Fibroblast of mammary gland (primary cell): ENCODE measurements at regions not wholly inside any gene's neighbourhood (a gene's known extent, or its start where the extent isn't known, plus 50 kb on each side); places are given as distances from the start of the nearest gene placed in this dataset.
"Not testable (repeated sequence)": the region's sequence is repeated elsewhere in the genome, so short reads cannot be mapped to it uniquely, and the experiment has no call there.

Experiments used
- DNase-seq: peaks from one replicate; pipeline ENCODE4 v3.0.0-alpha.2; 2010; ENCODE audit warnings: low read depth
- H3K4me3 ChIP-seq: 2 replicates; pipeline ENCODE4 v1.5.1; 2011; ENCODE audit warnings: low read depth, mild to moderate bottlenecking, low read length, moderate library complexity; ENCODE audit not compliant: control insufficient read depth
- CTCF ChIP-seq: conservative IDR thresholded peaks from 2 replicates; pipeline ENCODE4 v1.5.1; 2011; ENCODE audit warnings: low read depth, low read length, inconsistent platforms; ENCODE audit not compliant: control insufficient read depth, insufficient read depth

GRCh38 chr6:113219783-113220182, 637.4 kb upstream of the MARCKS start:
- TF ChIP-seq CTCF = no peak
- no peak for DNase-seq
- H3K4me3 ChIP-seq = no peak overlapping the region

GRCh38 chr6:113220832-113221231, 636.3 kb upstream of the MARCKS start:
- H3K4me3 ChIP-seq = no peak overlapping the region
- TF ChIP-seq CTCF = no peak
- DNase-seq = no peak

- H3K4me3 ChIP-seq = no peak overlapping the region
- DNase-seq = no peak
- no peak for TF ChIP-seq CTCF
Observed at GRCh38 chr6:113221850-113222249, 635.3 kb upstream of the MARCKS start.

GRCh38 chr6:113246186-113246585, 611.0 kb upstream of the MARCKS start:
- no peak overlapping the region for H3K4me3 ChIP-seq
- no peak for DNase-seq
- no peak for TF ChIP-seq CTCF

- H3K4me3 ChIP-seq = no peak overlapping the region
- no peak for DNase-seq
- no peak for TF ChIP-seq CTCF
Observed at GRCh38 chr6:113248532-113248931, 608.6 kb upstream of the MARCKS start.

- DNase-seq, H3K4me3 ChIP-seq: not testable (repeated sequence)
Observed at GRCh38 chr6:113254194-113254593, 603.0 kb upstream of the MARCKS start.

GRCh38 chr6:113258771-113259170, 598.4 kb upstream of the MARCKS start:
- H3K4me3 ChIP-seq = no peak overlapping the region
- TF ChIP-seq CTCF = no peak
- DNase-seq = no peak
